ENCODE measurements at regions not wholly inside any gene's neighbourhood (a gene's known extent, or its start where the extent isn't known, plus 50 kb on each side); places are given as distances from the start of the nearest gene placed in this dataset.

GRCh38 chrX:114097427-114097826, 486.5 kb upstream of the HTR2C start:
- Mint-ChIP-seq H3K36me3 (ENCODE audit: insufficient read depth, unreplicated experiment) (no peaks in the 10 kb centered on the region), H3K9me3 (ENCODE audit: unreplicated experiment) (no peaks in the 10 kb centered on the region), H3K4me1 (ENCODE audit: insufficient read depth, unreplicated experiment) (no peaks in the 10 kb centered on the region), H3K27me3 (ENCODE audit: insufficient read depth, unreplicated experiment) (peaks cover 76% of the 10 kb centered on the region), H3K27ac (ENCODE audit: low read depth, unreplicated experiment) (no peak overlapping the region), H3K4me3 (ENCODE audit: unreplicated experiment) (no peak overlapping the region)
- BruUV-seq (replicated peaks): no TSS peak
- ChIA-PET POLR2A (no interaction called here), CTCF (no interaction called here)
- DNase-seq (ENCODE audit: unreplicated experiment): no peak
- TF ChIP-seq CTCF (IDR thresholded peaks at IDR 0.05; ENCODE audit: unreplicated experiment): no peak
- intact Hi-C loops (cut with micrococcal nuclease): no loop called here

GRCh38 chrX:114095789-114096188, 488.1 kb upstream of the HTR2C start:
- Mint-ChIP-seq H3K27me3 (ENCODE audit: insufficient read depth, unreplicated experiment) (peaks cover 63% of the 10 kb centered on the region), H3K4me1 (ENCODE audit: insufficient read depth, unreplicated experiment) (no peaks in the 10 kb centered on the region), H3K9me3 (ENCODE audit: unreplicated experiment) (peaks cover 6% of the 10 kb centered on the region), H3K27ac (ENCODE audit: low read depth, unreplicated experiment) (no peak overlapping the region), H3K4me3 (ENCODE audit: unreplicated experiment) (no peak overlapping the region), H3K36me3 (ENCODE audit: insufficient read depth, unreplicated experiment) (no peaks in the 10 kb centered on the region)
- BruUV-seq (replicated peaks): no TSS peak
- ChIA-PET CTCF (no interaction called here), POLR2A (no interaction called here)
- TF ChIP-seq CTCF (IDR thresholded peaks at IDR 0.05; ENCODE audit: unreplicated experiment): no peak
- intact Hi-C loops (cut with micrococcal nuclease): no loop called here
- DNase-seq (ENCODE audit: unreplicated experiment): no peak

GRCh38 chrX:114087543-114087942, 496.3 kb upstream of the HTR2C start:
- intact Hi-C loops (cut with micrococcal nuclease): no loop called here
- no peaks in the 10 kb centered on the region for H3K36me3 Mint-ChIP-seq (ENCODE audit: insufficient read depth, unreplicated experiment)
- peaks cover 7% of the 10 kb centered on the region for H3K4me1 Mint-ChIP-seq (ENCODE audit: insufficient read depth, unreplicated experiment)
- H3K4me3 Mint-ChIP-seq (ENCODE audit: unreplicated experiment): no peak overlapping the region
- H3K27me3 Mint-ChIP-seq (ENCODE audit: insufficient read depth, unreplicated experiment): peaks cover 40% of the 10 kb centered on the region
- no TSS peak for BruUV-seq (replicated peaks)
- no peak for TF ChIP-seq CTCF (IDR thresholded peaks at IDR 0.05; ENCODE audit: unreplicated experiment)
- ChIA-PET CTCF (no interaction called here), POLR2A (interaction anchor here (0.6 kb wide), 1 partner anchor 18 kb away, joined by 3 read pairs; no protein-coding TSS in a partner anchor)
- H3K27ac Mint-ChIP-seq (ENCODE audit: low read depth, unreplicated experiment): no peak overlapping the region
- H3K9me3 Mint-ChIP-seq (ENCODE audit: unreplicated experiment): peaks cover 32% of the 10 kb centered on the region
- DNase-seq (ENCODE audit: unreplicated experiment): no peak

- Mint-ChIP-seq H3K36me3 (ENCODE audit: insufficient read depth, unreplicated experiment) (no peaks in the 10 kb centered on the region), H3K27ac (ENCODE audit: low read depth, unreplicated experiment) (no peak overlapping the region), H3K27me3 (ENCODE audit: insufficient read depth, unreplicated experiment) (peaks cover 58% of the 10 kb centered on the region), H3K4me1 (ENCODE audit: insufficient read depth, unreplicated experiment) (no peaks in the 10 kb centered on the region), H3K9me3 (ENCODE audit: unreplicated experiment) (no peaks in the 10 kb centered on the region), H3K4me3 (ENCODE audit: unreplicated experiment) (no peak overlapping the region)
- BruUV-seq (replicated peaks): no TSS peak
- no peak for DNase-seq (ENCODE audit: unreplicated experiment)
- ChIA-PET POLR2A (no interaction called here), CTCF (interaction anchor here (1.0 kb wide), 1 partner anchor 22 kb away, joined by 5 read pairs; no protein-coding TSS in a partner anchor)
- intact Hi-C loops (cut with micrococcal nuclease): loop anchor here (5.0 kb wide), 1 partner anchor 130 kb away; no protein-coding TSS in a partner anchor
- TF ChIP-seq CTCF (IDR thresholded peaks at IDR 0.05; ENCODE audit: unreplicated experiment): no peak
Measured at GRCh38 chrX:114077773-114078172, 506.1 kb upstream of the HTR2C start.
